Trophoblast cell (in vitro differentiated cells and primary cell): ENCODE measurements at regions not wholly inside any gene's neighbourhood (a gene's known extent, or its start where the extent isn't known, plus 50 kb on each side); places are given as distances from the start of the nearest gene placed in this dataset.

Experiments
- DNase-seq, 2 donors: peaks; one replicate each; pipeline ENCODE4 v3.0.0-alpha.2; 2016
- H2AFZ ChIP-seq: 2 replicates; pipeline ENCODE4 v1.6.1; 2013; ENCODE audit warnings: low read length, moderate library complexity, mild to moderate bottlenecking; ENCODE audit not compliant: insufficient read depth, poor library complexity
- H2AK5ac ChIP-seq: 2 replicates; pipeline ENCODE4 v1.6.1; 2013; ENCODE audit warnings: mild to moderate bottlenecking, low read length
- H2BK120ac ChIP-seq: 2 replicates; pipeline ENCODE4 v1.6.1; 2013; ENCODE audit warnings: low read length, mild to moderate bottlenecking, moderate library complexity; ENCODE audit not compliant: insufficient read depth, poor library complexity
- H2BK12ac ChIP-seq: 2 replicates; pipeline ENCODE4 v1.6.1; 2013; ENCODE audit warnings: mild to moderate bottlenecking, low read length, moderate library complexity
- H2BK5ac ChIP-seq: 2 replicates; pipeline ENCODE4 v1.6.1; 2013; ENCODE audit warnings: low read length, low read depth, moderate library complexity, mild to moderate bottlenecking; ENCODE audit not compliant: poor library complexity
- H3K14ac ChIP-seq: 2 replicates; pipeline ENCODE4 v1.6.1; 2013; ENCODE audit warnings: mild to moderate bottlenecking, low read length
- H3K18ac ChIP-seq: 2 replicates; pipeline ENCODE4 v1.6.1; 2013; ENCODE audit warnings: mild to moderate bottlenecking, low read length
- H3K23ac ChIP-seq: 2 replicates; pipeline ENCODE4 v1.6.1; 2013; ENCODE audit warnings: low read length
- H3K27ac ChIP-seq: 2 replicates; pipeline ENCODE4 v1.5.1; 2013; ENCODE audit warnings: low read depth, mild to moderate bottlenecking, inconsistent platforms, low read length, moderate library complexity
- H3K27me3 ChIP-seq: 2 replicates; pipeline ENCODE4 v1.6.1; 2013; ENCODE audit warnings: inconsistent platforms, mild to moderate bottlenecking, low read length, moderate library complexity; ENCODE audit not compliant: insufficient read depth
- H3K36me3 ChIP-seq, 2 experiments: 1 replicate in 1 of 2; 2 replicates in 1 of 2; pipeline ENCODE4 v1.6.1; 2013; ENCODE audit warnings: low read length in 2 of 2, mild to moderate bottlenecking in 2 of 2, moderate library complexity in 1 of 2; ENCODE audit not compliant: insufficient read depth in 2 of 2, control insufficient read depth in 1 of 2
- H3K4ac ChIP-seq: 2 replicates; pipeline ENCODE4 v1.6.1; 2013; ENCODE audit warnings: low read depth, mild to moderate bottlenecking, low read length, moderate library complexity
- H3K4me1 ChIP-seq, 2 experiments: 1 replicate in 1 of 2; 2 replicates in 1 of 2; pipeline ENCODE4 v1.6.1; 2013; ENCODE audit warnings: low read length in 2 of 2, mild to moderate bottlenecking in 2 of 2, moderate library complexity in 1 of 2; ENCODE audit not compliant: insufficient read depth in 2 of 2, control insufficient read depth in 1 of 2
- H3K4me2 ChIP-seq: 2 replicates; pipeline ENCODE4 v1.6.1; 2013; ENCODE audit warnings: inconsistent platforms, mild to moderate bottlenecking, low read length, moderate library complexity
- H3K4me3 ChIP-seq: 2 replicates; pipeline ENCODE4 v1.5.1; 2013; ENCODE audit warnings: mild to moderate bottlenecking, low read depth, low read length, inconsistent platforms
- H3K79me1 ChIP-seq: one replicate; pipeline ENCODE4 v1.6.1; 2013; ENCODE audit warnings: low read length
- H3K79me2 ChIP-seq: 2 replicates; pipeline ENCODE4 v1.6.1; 2013; ENCODE audit warnings: low read length, mild to moderate bottlenecking; ENCODE audit not compliant: control insufficient read depth, insufficient read depth, poor library complexity
- H3K9ac ChIP-seq: 2 replicates; pipeline ENCODE4 v1.6.1; 2013; ENCODE audit warnings: mild to moderate bottlenecking, low read length
- H3K9me3 ChIP-seq: 2 replicates; pipeline ENCODE4 v1.6.1; 2013; ENCODE audit warnings: low read depth, mild to moderate bottlenecking, control low read depth, inconsistent platforms, low read length; ENCODE audit not compliant: insufficient read depth
- H4K12ac ChIP-seq: 2 replicates; pipeline ENCODE4 v1.6.1; 2013; ENCODE audit warnings: low read depth, mild to moderate bottlenecking, low read length, moderate library complexity
- H4K8ac ChIP-seq: 2 replicates; pipeline ENCODE4 v1.6.1; 2013; ENCODE audit warnings: low read depth, mild to moderate bottlenecking, low read length, moderate library complexity
- H4K91ac ChIP-seq: one replicate; pipeline ENCODE4 v1.6.1; 2013; ENCODE audit warnings: low read depth, mild to moderate bottlenecking, low read length, moderate library complexity
- WGBS: extraction: QIAGEN DNeasy Blood & Tissue Kit; methylation state at CpG from one replicate; pipeline ENCODE4 v1.1.7; 2013; ENCODE audit warnings: missing lambda C conversion rate; ENCODE audit not compliant: insufficient read length, insufficient coverage; ENCODE audit errors: extremely low coverage; 5-methylcytosine and 5-hydroxymethylcytosine counted together

DNA sequence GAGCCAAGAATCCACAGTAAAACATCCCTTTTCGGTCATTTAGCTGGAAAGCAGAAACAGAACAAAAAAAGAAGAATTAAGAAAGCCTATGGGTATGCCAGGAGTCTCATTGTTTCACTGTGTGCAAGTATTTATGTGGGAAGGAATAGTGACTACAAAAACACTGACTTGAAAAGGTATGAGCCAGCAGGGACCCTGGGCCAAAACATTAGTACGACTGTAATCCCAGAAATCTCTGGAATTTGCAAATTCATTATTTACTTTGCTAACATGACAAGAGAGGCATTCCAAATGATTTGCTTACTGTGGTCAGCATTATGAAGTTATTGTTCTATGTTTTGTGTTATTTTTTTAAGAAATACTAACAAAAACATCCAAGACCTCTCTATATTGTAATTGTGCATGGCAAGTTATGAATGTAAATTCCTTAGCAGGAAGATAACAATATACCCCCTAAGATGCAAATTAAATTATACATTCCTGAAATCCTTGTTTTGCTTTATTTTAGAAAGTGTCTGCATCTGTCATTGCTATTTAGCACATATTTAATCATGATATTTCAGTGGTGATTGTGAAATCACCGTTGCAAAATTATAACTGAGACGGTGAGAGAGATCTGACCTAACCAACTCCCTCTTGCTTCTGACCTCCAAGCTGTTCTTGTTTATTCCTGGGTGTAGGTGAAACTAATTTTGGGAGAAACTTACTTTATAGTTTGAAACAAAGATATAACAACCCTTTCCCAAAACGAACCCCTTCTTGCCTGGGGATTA lies 299.2 kb downstream of the ZPLD1 start:
- no peaks in the 10 kb centered on the region for H3K36me3 ChIP-seq
- no peak overlapping the region for H3K4me2 ChIP-seq
- no peak overlapping the region for H3K18ac ChIP-seq
- H3K79me2 ChIP-seq, result no peaks in the 10 kb centered on the region
- H3K4me3 ChIP-seq, result no peak overlapping the region
- no peak overlapping the region for H4K8ac ChIP-seq
- no peak overlapping the region for H3K27ac ChIP-seq
- no CpG with 5 or more reads among the region's 5 CpGs for WGBS
- H3K27me3 ChIP-seq, result no peaks in the 10 kb centered on the region
- peak in 1 of 2 donors; percentile 4 for DNase-seq
- H4K91ac ChIP-seq, result no peak overlapping the region
- H2AFZ ChIP-seq, result no peak overlapping the region
- H3K4ac ChIP-seq, result no peak overlapping the region
- H3K79me1 ChIP-seq, result no peaks in the 10 kb centered on the region
- H2AK5ac ChIP-seq, result no peak overlapping the region
- H3K4me1 ChIP-seq, result no peaks in the 10 kb centered on the region
- peaks cover 3% of the 10 kb centered on the region for H3K9me3 ChIP-seq
- no peak overlapping the region for H2BK5ac ChIP-seq
- H3K9ac ChIP-seq, result no peak overlapping the region
- H3K23ac ChIP-seq, result no peak overlapping the region
- no peak overlapping the region for H4K12ac ChIP-seq
- no peak overlapping the region for H2BK120ac ChIP-seq
- no peak overlapping the region for H3K14ac ChIP-seq
- H2BK12ac ChIP-seq, result no peak overlapping the region

DNA sequence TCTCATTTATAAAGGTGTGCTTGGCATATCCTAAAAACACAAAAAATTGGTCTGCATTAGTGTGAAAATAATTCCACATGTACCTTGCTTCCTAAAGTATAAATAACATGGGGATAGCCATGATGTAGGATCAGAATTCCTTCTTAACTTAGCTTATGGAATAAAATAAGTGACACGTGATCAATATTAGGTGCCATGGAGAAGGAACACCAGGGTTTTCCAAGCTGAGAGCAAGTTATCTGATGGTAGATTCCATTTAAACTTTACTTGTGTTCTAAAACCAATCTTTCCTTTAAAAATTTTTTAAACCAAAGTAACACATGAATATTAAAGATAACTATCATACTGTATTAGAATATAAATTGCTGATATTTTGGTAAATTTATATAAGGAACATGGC lies 300.5 kb downstream of the ZPLD1 start:
- Histone ChIP-seq H4K12ac (no peak overlapping the region), H3K4me2 (no peak overlapping the region), H3K79me2 (no peaks in the 10 kb centered on the region), H3K14ac (no peak overlapping the region), H3K4ac (no peak overlapping the region), H2AK5ac (no peak overlapping the region), H3K18ac (no peak overlapping the region), H3K9me3 (peaks cover 3% of the 10 kb centered on the region), H3K4me3 (no peak overlapping the region), H3K27me3 (no peaks in the 10 kb centered on the region), H4K8ac (no peak overlapping the region), H3K79me1 (no peaks in the 10 kb centered on the region), H3K9ac (no peak overlapping the region), H2BK12ac (no peak overlapping the region), H3K23ac (no peak overlapping the region), H2BK120ac (no peak overlapping the region), H3K27ac (no peak overlapping the region), H2AFZ (no peak overlapping the region), H3K4me1 (no peaks in the 10 kb centered on the region), H3K36me3 (no peaks in the 10 kb centered on the region), H4K91ac (no peak overlapping the region), H2BK5ac (no peak overlapping the region)
- no peak for DNase-seq
- WGBS, result no CpG with 5 or more reads among the region's 1 CpG

DNA sequence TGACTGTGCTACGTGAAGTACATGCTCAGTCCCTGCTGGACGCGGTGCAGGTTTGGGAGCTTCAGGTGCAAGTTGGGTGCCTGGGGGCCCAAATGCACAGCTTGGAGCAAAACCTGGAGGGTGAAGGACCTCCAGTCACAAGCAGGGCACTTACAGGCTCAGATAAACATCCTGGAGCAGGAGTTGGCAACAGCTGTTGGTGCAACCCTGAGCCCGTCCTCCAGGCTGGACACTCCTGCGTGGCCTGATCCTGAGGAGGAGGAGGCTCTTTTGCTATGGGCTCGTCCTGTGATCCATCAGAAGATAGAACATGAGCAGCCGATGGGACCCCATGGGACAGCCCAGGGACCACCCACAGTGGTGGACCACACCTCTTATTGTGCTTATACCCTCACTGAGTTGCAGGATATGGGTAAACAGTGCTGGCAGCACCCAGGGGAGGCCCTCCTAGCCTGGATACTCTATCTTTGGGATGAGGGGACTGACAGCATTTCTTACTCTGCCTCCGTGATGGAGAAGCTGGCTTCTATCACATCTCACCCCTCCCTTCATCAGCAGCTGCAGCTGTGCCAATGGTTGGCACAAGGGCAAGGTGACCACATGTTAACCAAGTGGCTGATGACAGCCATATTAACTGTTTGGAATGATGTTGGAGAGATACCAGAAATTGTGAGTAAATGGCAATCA lies 301.6 kb downstream of the ZPLD1 start:
- Histone ChIP-seq H2BK12ac (no peak overlapping the region), H3K4me3 (no peak overlapping the region), H4K12ac (no peak overlapping the region), H3K23ac (no peak overlapping the region), H3K9ac (no peak overlapping the region), H2BK120ac (no peak overlapping the region), H4K8ac (no peak overlapping the region), H3K18ac (no peak overlapping the region), H2AFZ (no peak overlapping the region), H3K36me3 (no peaks in the 10 kb centered on the region), H4K91ac (no peak overlapping the region), H3K27me3 (no peaks in the 10 kb centered on the region), H3K9me3 (peaks cover 5% of the 10 kb centered on the region), H3K27ac (no peak overlapping the region), H3K14ac (no peak overlapping the region), H3K79me2 (no peaks in the 10 kb centered on the region), H2BK5ac (no peak overlapping the region), H3K4ac (no peak overlapping the region), H2AK5ac (no peak overlapping the region), H3K4me1 (no peaks in the 10 kb centered on the region), H3K79me1 (no peaks in the 10 kb centered on the region), H3K4me2 (no peak overlapping the region)
- WGBS, result no CpG with 5 or more reads among the region's 8 CpGs
- DNase-seq, result no peak

DNA sequence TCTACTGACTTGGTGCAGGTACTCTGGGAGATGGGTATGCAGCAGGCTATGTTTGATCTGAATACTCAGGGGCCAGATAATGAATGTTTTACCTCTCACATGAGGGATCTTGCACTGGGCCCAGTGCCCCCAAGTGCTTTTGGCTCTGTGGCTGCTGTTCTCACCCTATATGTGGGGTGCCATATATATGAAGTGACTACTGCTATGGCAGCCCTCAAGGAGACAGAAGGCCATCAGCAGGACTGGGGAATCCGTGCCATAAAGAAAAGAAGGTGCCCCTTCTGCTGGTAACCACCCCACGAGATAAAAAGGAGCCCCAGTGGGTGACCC lies 302.1 kb downstream of the ZPLD1 start:
- H3K4me1 ChIP-seq, result no peaks in the 10 kb centered on the region
- H3K4me3 ChIP-seq, result no peak overlapping the region
- H2BK12ac ChIP-seq, result no peak overlapping the region
- H3K27ac ChIP-seq, result no peak overlapping the region
- H2AK5ac ChIP-seq, result no peak overlapping the region
- no peaks in the 10 kb centered on the region for H3K79me2 ChIP-seq
- H4K12ac ChIP-seq, result no peak overlapping the region
- H2BK120ac ChIP-seq, result no peak overlapping the region
- H2BK5ac ChIP-seq, result no peak overlapping the region
- H3K9me3 ChIP-seq, result peaks cover 5% of the 10 kb centered on the region
- H3K79me1 ChIP-seq, result no peaks in the 10 kb centered on the region
- H3K18ac ChIP-seq, result no peak overlapping the region
- no peak overlapping the region for H3K4me2 ChIP-seq
- no peaks in the 10 kb centered on the region for H3K36me3 ChIP-seq
- no peak overlapping the region for H3K23ac ChIP-seq
- H3K27me3 ChIP-seq, result no peaks in the 10 kb centered on the region
- no peak overlapping the region for H4K8ac ChIP-seq
- no peak overlapping the region for H2AFZ ChIP-seq
- no peak for DNase-seq
- no peak overlapping the region for H3K4ac ChIP-seq
- WGBS, result no CpG with 5 or more reads among the region's 2 CpGs
- H3K14ac ChIP-seq, result no peak overlapping the region
- no peak overlapping the region for H3K9ac ChIP-seq
- no peak overlapping the region for H4K91ac ChIP-seq
